ENCODE measurements at regions not wholly inside any gene's neighbourhood (a gene's known extent, or its start where the extent isn't known, plus 50 kb on each side); places are given as distances from the start of the nearest gene placed in this dataset.

DNA sequence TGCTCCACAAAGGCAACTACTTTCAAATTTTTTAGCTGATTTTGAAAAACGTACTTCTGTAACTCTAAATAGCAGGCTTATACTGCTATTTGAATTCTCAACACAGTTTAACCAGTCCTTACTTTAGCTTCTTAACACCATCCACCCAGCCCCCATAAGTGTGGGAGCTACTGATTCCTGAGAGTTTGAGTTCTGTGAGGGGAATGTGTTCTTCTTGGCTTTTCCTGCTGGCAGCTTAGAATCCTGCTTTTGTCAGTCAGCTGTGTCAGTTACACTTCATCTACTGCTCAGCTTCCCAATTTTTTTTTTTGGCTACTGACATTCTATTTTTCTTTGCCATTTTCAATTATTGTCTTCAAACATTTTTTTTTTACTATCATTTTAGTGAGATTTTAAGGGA is 440.4 kb downstream of the INSC start (continued):
- TF ChIP-seq, protein P1, sequence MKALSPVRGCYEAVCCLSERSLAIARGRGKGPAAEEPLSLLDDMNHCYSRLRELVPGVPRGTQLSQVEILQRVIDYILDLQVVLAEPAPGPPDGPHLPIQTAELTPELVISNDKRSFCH (CRISPR knock-in tag; IDR thresholded peaks at IDR 0.05) = no peak
- TF ChIP-seq, protein P1 (tag; IDR thresholded peaks at IDR 0.05) = no peak
- no peak for TF ChIP-seq TFAM (CRISPR knock-in tag; conservative IDR thresholded peaks at IDR 0.05)
- no peak for TF ChIP-seq HDAC1 (IDR thresholded peaks at IDR 0.05)
- TF ChIP-seq SP1 (CRISPR knock-in tag; IDR thresholded peaks at IDR 0.05) = no peak
- TF ChIP-seq ZNF561 (CRISPR knock-in tag; conservative IDR thresholded peaks at IDR 0.05) = no peak
- TF ChIP-seq HNRNPK (IDR thresholded peaks at IDR 0.05; ENCODE audit: low read depth, low read length, poor library complexity, severe bottlenecking) = no peak
- TF ChIP-seq, protein P2, sequence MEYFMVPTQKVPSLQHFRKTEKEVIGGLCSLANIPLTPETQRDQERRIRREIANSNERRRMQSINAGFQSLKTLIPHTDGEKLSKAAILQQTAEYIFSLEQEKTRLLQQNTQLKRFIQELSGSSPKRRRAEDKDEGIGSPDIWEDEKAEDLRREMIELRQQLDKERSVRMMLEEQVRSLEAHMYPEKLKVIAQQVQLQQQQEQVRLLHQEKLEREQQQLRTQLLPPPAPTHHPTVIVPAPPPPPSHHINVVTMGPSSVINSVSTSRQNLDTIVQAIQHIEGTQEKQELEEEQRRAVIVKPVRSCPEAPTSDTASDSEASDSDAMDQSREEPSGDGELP (CRISPR knock-in tag; IDR thresholded peaks at IDR 0.05; ENCODE audit: borderline replicate concordance) = no peak
- TF ChIP-seq, protein P3, sequence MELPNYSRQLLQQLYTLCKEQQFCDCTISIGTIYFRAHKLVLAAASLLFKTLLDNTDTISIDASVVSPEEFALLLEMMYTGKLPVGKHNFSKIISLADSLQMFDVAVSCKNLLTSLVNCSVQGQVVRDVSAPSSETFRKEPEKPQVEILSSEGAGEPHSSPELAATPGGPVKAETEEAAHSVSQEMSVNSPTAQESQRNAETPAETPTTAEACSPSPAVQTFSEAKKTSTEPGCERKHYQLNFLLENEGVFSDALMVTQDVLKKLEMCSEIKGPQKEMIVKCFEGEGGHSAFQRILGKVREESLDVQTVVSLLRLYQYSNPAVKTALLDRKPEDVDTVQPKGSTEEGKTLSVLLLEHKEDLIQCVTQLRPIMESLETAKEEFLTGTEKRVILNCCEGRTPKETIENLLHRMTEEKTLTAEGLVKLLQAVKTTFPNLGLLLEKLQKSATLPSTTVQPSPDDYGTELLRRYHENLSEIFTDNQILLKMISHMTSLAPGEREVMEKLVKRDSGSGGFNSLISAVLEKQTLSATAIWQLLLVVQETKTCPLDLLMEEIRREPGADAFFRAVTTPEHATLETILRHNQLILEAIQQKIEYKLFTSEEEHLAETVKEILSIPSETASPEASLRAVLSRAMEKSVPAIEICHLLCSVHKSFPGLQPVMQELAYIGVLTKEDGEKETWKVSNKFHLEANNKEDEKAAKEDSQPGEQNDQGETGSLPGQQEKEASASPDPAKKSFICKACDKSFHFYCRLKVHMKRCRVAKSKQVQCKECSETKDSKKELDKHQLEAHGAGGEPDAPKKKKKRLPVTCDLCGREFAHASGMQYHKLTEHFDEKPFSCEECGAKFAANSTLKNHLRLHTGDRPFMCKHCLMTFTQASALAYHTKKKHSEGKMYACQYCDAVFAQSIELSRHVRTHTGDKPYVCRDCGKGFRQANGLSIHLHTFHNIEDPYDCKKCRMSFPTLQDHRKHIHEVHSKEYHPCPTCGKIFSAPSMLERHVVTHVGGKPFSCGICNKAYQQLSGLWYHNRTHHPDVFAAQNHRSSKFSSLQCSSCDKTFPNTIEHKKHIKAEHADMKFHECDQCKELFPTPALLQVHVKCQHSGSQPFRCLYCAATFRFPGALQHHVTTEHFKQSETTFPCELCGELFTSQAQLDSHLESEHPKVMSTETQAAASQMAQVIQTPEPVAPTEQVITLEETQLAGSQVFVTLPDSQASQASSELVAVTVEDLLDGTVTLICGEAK (IDR thresholded peaks at IDR 0.05) = no peak
- TF ChIP-seq, protein P3 (CRISPR knock-in tag; IDR thresholded peaks at IDR 0.05) = no peak
- TF ChIP-seq, protein P4, sequence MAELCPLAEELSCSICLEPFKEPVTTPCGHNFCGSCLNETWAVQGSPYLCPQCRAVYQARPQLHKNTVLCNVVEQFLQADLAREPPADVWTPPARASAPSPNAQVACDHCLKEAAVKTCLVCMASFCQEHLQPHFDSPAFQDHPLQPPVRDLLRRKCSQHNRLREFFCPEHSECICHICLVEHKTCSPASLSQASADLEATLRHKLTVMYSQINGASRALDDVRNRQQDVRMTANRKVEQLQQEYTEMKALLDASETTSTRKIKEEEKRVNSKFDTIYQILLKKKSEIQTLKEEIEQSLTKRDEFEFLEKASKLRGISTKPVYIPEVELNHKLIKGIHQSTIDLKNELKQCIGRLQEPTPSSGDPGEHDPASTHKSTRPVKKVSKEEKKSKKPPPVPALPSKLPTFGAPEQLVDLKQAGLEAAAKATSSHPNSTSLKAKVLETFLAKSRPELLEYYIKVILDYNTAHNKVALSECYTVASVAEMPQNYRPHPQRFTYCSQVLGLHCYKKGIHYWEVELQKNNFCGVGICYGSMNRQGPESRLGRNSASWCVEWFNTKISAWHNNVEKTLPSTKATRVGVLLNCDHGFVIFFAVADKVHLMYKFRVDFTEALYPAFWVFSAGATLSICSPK (IDR thresholded peaks at IDR 0.05; ENCODE audit: borderline replicate concordance) = no peak
- TF ChIP-seq GTF2E2 (tag; IDR thresholded peaks at IDR 0.05) = no peak
- no peak for TF ChIP-seq ZNF3 (CRISPR knock-in tag; IDR thresholded peaks at IDR 0.05)
